K562 (cell line): ENCODE measurements at regions not wholly inside any gene's neighbourhood (a gene's known extent, or its start where the extent isn't known, plus 50 kb on each side); places are given as distances from the start of the nearest gene placed in this dataset.

Source experiments
- ATAC-seq: fragments of 200-7000 bp; cut with Tn5 transposase; 3 replicates; pipeline ENCODE4 v1.9.1; 2020; ENCODE audit warnings: moderate library complexity
- BruUV-seq: library from RNA; stranded (reverse); fragments of 400-500 nt; replicated peaks from 2 replicates; lab custom pipeline; 2021; lab: Mats Ljungman, UMichigan
- CTCF ChIA-PET: fragments of 300-600 bp; formaldehyde crosslinking; extraction: SDS; loops from one replicate; lab custom pipeline; 2021; ENCODE audit warnings: low intra/inter-chr PET ratio; lab: Yijun Ruan, JAX
- POLR2A ChIA-PET: fragments of 300-600, 350-650 bp; sonication (Branson Sonifier 250); formaldehyde crosslinking; extraction: SDS; loops from one replicate; lab custom pipeline; 2021; ENCODE audit warnings: antibody characterized with exemption, inconsistent platforms; lab: Yijun Ruan, JAX
- DNase-seq, 4 experiments: peaks; one replicate each; pipeline versions ENCODE4 v3.0.0 to v3.0.0-alpha.2; 2011 to 2018; ENCODE audit warnings: low spot score in 3 of 4, mixed read lengths in 3 of 4; ENCODE audit errors: extremely low read depth in 1 of 4
- FAIRE-seq: peaks from 2 replicates; lab custom pipeline; 2011; peaks lifted over from hg19 to GRCh38; lab: Jason Lieb, UNC
- H2AFZ ChIP-seq: 2 replicates; pipeline ENCODE4 v1.6.0; 2011; ENCODE audit warnings: low read depth, low read length, control low read depth, inconsistent platforms
- H3K27ac ChIP-seq: fragments of 200-600 bp; 3 replicates; pipeline ENCODE4 v1.8.0; 2011; ENCODE audit warnings: low read depth, mild to moderate bottlenecking, control low read depth, inconsistent platforms, low read length, moderate library complexity, mixed read lengths; ENCODE audit errors: extremely low read depth
- H3K27me3 ChIP-seq, 2 experiments: fragments of 300-600 bp in 1 of 2; 2 replicates in 1 of 2; 3 replicates in 1 of 2; pipeline versions ENCODE4 v1.6.0 to v1.8.0; 2011; ENCODE audit warnings: inconsistent platforms in 2 of 2, low read length in 2 of 2, mild to moderate bottlenecking in 1 of 2, mixed read lengths in 1 of 2, moderate library complexity in 1 of 2; ENCODE audit not compliant: control insufficient read depth in 2 of 2, insufficient read depth in 2 of 2
- H3K36me3 ChIP-seq: fragments of 300-600 bp; 3 replicates; pipeline ENCODE4 v1.8.0; 2011; ENCODE audit warnings: mild to moderate bottlenecking, low read length, inconsistent platforms; ENCODE audit not compliant: control insufficient read depth, insufficient read depth
- H3K4me1 ChIP-seq, 2 experiments: fragments of 200-600 bp in 1 of 2; replicated peaks in 1 of 2; 2 replicates in 1 of 2; 3 replicates in 1 of 2; pipeline versions ENCODE4 v1.5.1 to v1.8.0; 2011; ENCODE audit warnings: inconsistent platforms in 2 of 2, low read length in 2 of 2, mild to moderate bottlenecking in 1 of 2, mixed read lengths in 1 of 2, moderate library complexity in 1 of 2; ENCODE audit not compliant: control insufficient read depth in 2 of 2, insufficient read depth in 2 of 2
- H3K4me2 ChIP-seq: 2 replicates; pipeline ENCODE4 v1.6.1; 2011; ENCODE audit warnings: low read length, control low read depth, inconsistent platforms, mixed read lengths; ENCODE audit not compliant: insufficient read depth
- H3K4me3 ChIP-seq: fragments of 200-600 bp; sonication (generic), shearing (Covaris generic); 2 replicates; pipeline ENCODE4 v1.5.1; 2016; ENCODE audit warnings: control low read depth, inconsistent platforms
- H3K79me2 ChIP-seq: fragments of 200-600 bp; 3 replicates; pipeline ENCODE4 v1.8.0; 2011; ENCODE audit warnings: low read length, inconsistent platforms; ENCODE audit not compliant: control insufficient read depth, insufficient read depth
- H3K9ac ChIP-seq, 2 experiments: 2 replicates each; pipeline versions ENCODE4 v1.6.0 to v1.6.1; 2011; ENCODE audit warnings: low read depth in 2 of 2, low read length in 2 of 2, control low read depth in 1 of 2, inconsistent platforms in 1 of 2, mild to moderate bottlenecking in 1 of 2, mixed read lengths in 1 of 2; ENCODE audit not compliant: insufficient read depth in 1 of 2
- H3K9me1 ChIP-seq: one replicate; pipeline ENCODE4 v1.6.0; 2011; ENCODE audit warnings: inconsistent platforms, mild to moderate bottlenecking, low read length, moderate library complexity; ENCODE audit not compliant: control insufficient read depth, insufficient read depth
- H3K9me3 ChIP-seq: replicated peaks from 2 replicates; pipeline ENCODE4 v1.5.1; 2011; ENCODE audit warnings: low read depth, low read length, inconsistent platforms; ENCODE audit not compliant: control insufficient read depth, insufficient read depth
- H4K20me1 ChIP-seq: replicated peaks from 2 replicates; pipeline ENCODE4 v1.6.1; 2011; ENCODE audit warnings: low read length, inconsistent platforms, mixed read lengths; ENCODE audit not compliant: control insufficient read depth, insufficient read depth
- ELF4 ChIP-seq: fragments of 450-650 bp; formaldehyde crosslinking; IDR thresholded peaks from 2 replicates; pipeline ENCODE4 v1.4.0; 2022; ENCODE audit warnings: missing genetic modification characterization
- HSF4 ChIP-seq: fragments of 250-450 bp; sonication (Bioruptor Pico); IDR thresholded peaks from 2 replicates; pipeline ENCODE4 v2.1.2; 2022; ENCODE audit warnings: mild to moderate bottlenecking, moderate library complexity, borderline replicate concordance
- LEF1 ChIP-seq: fragments of 450-650 bp; IDR thresholded peaks from 2 replicates; pipeline ENCODE4 v1.6.1; 2016; ENCODE audit warnings: mild to moderate bottlenecking
- MTF1 ChIP-seq: fragments of 250-450 bp; sonication (Bioruptor Pico); IDR thresholded peaks from 2 replicates; pipeline ENCODE4 v1.9.0; 2021; ENCODE audit warnings: moderate library complexity, mild to moderate bottlenecking, inconsistent platforms, borderline replicate concordance
- NEUROD1 ChIP-seq: fragments of 150-350 bp; IDR thresholded peaks from 2 replicates; pipeline ENCODE4 v1.6.1; 2014; ENCODE audit warnings: borderline replicate concordance, low read length, low read depth; ENCODE audit not compliant: partially characterized antibody
- PML ChIP-seq: IDR thresholded peaks from 2 replicates; pipeline ENCODE4 v1.6.1; 2012; ENCODE audit warnings: low read length, inconsistent platforms
- POLR2G ChIP-seq: fragments of 200-400 bp; formaldehyde crosslinking; IDR thresholded peaks from 2 replicates; pipeline ENCODE4 v1.6.1; 2017; ENCODE audit warnings: low read depth, mild to moderate bottlenecking, antibody characterized with exemption, low read length, moderate library complexity
- TAL1 ChIP-seq: fragments of 450-650 bp; IDR thresholded peaks from 2 replicates; pipeline ENCODE4 v1.6.1; 2016; ENCODE audit warnings: mild to moderate bottlenecking
- ZNF324 ChIP-seq: fragments of 250-450 bp; sonication (Bioruptor Pico); IDR thresholded peaks from 2 replicates; pipeline ENCODE4 v1.4.0; 2020; ENCODE audit warnings: mild to moderate bottlenecking
- WGBS: fragments of 100-300 bp; shearing (Covaris generic); methylation state at CpG from one replicate; pipeline ENCODE4 v1.1.6; 2016; ENCODE audit warnings: low coverage, mixed read lengths; ENCODE audit not compliant: insufficient coverage; ENCODE audit errors: missing lambda C conversion rate; 5-methylcytosine and 5-hydroxymethylcytosine counted together
- in situ Hi-C: fragments of 300-500 bp; cut with MboI; formaldehyde crosslinking; loops from 4 replicates; pipeline ENCODE4 v1.15.0; 2018; ENCODE audit warnings: inconsistent platforms, mixed read lengths
- intact Hi-C: fragments of 100-400 bp; cut with micrococcal nuclease; formaldehyde crosslinking; loops from 2 replicates; pipeline ENCODE4 v1.14.2; 2022
- TF ChIP-seq, protein P1 (sequence below), 2 experiments: fragments of 150-350 bp in 1 of 2; IDR thresholded peaks; 2 replicates each; pipeline ENCODE4 v1.6.1; 2012 to 2016; ENCODE audit warnings: low read depth in 2 of 2, low read length in 2 of 2, mild to moderate bottlenecking in 1 of 2, moderate library complexity in 1 of 2

GRCh38 chr6:48512390-48512789, 401.4 kb upstream of the PTCHD4 start:
- no peaks in the 10 kb centered on the region for H3K79me2 ChIP-seq
- BruUV-seq, result no TSS peak
- CTCF ChIA-PET, result no interaction called here

DNA sequence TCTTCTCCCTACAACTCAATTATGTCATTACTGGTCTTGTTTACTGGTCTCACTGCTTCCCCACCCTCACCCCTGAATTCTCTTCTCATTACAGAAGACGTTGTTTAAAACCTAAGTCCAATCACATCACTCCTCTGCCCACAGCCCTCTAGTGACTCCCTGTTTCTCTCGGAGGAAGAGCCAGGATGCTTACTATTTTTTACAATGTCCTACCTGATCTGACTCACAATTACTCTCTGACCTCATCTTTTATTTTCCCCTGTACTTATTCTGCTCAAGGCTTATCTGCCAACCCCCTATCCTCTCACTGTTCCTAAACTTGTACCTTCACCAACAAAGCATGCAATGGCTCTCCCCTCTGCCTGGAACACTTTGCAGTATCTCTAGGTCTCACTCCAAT, 400.4 kb upstream of the PTCHD4 start:
- H3K4me3 ChIP-seq, result no peak overlapping the region
- no peaks in the 10 kb centered on the region for H3K79me2 ChIP-seq
- ChIA-PET CTCF (no interaction called here), POLR2A (no interaction called here)
- WGBS, result 0% methylated on average over 2 of the region's 2 CpGs
- DNase-seq (no peak), ATAC-seq (no peak), FAIRE-seq (no peak)
- H3K4me2 ChIP-seq, result no peak overlapping the region
- no peak overlapping the region for H3K9ac ChIP-seq
- no peaks in the 10 kb centered on the region for H3K36me3 ChIP-seq
- no peak overlapping the region for H3K27ac ChIP-seq
- in situ Hi-C loops, result no loop called here
- no TSS peak for BruUV-seq
- TF ChIP-seq PML, result no peak
- no peak for TF ChIP-seq POLR2G
- no peak for TF ChIP-seq NEUROD1
- TF ChIP-seq, protein P1, sequence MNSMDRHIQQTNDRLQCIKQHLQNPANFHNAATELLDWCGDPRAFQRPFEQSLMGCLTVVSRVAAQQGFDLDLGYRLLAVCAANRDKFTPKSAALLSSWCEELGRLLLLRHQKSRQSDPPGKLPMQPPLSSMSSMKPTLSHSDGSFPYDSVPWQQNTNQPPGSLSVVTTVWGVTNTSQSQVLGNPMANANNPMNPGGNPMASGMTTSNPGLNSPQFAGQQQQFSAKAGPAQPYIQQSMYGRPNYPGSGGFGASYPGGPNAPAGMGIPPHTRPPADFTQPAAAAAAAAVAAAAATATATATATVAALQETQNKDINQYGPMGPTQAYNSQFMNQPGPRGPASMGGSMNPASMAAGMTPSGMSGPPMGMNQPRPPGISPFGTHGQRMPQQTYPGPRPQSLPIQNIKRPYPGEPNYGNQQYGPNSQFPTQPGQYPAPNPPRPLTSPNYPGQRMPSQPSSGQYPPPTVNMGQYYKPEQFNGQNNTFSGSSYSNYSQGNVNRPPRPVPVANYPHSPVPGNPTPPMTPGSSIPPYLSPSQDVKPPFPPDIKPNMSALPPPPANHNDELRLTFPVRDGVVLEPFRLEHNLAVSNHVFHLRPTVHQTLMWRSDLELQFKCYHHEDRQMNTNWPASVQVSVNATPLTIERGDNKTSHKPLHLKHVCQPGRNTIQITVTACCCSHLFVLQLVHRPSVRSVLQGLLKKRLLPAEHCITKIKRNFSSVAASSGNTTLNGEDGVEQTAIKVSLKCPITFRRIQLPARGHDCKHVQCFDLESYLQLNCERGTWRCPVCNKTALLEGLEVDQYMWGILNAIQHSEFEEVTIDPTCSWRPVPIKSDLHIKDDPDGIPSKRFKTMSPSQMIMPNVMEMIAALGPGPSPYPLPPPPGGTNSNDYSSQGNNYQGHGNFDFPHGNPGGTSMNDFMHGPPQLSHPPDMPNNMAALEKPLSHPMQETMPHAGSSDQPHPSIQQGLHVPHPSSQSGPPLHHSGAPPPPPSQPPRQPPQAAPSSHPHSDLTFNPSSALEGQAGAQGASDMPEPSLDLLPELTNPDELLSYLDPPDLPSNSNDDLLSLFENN (IDR thresholded peaks at IDR 0.05; ENCODE audit: low read depth in 2 of 2, low read length in 2 of 2), result no peak
- TF ChIP-seq ELF4 (CRISPR knock-in tag), result no peak
- TF ChIP-seq LEF1, result no peak
- no peaks in the 10 kb centered on the region for H3K27me3 ChIP-seq
- H3K4me1 ChIP-seq, result no peaks in the 10 kb centered on the region
- no peaks in the 10 kb centered on the region for H4K20me1 ChIP-seq
- intact Hi-C loops, result no loop called here
- no peaks in the 10 kb centered on the region for H3K9me3 ChIP-seq
- no peak overlapping the region for H2AFZ ChIP-seq
- no peaks in the 10 kb centered on the region for H3K9me1 ChIP-seq

More at GRCh38 chr6:48512390-48512789, 401.4 kb upstream of the PTCHD4 start:
- TF ChIP-seq HSF4 (CRISPR knock-in tag), result no peak
- no peak for TF ChIP-seq MTF1
- TF ChIP-seq TAL1, result no peak
- TF ChIP-seq ZNF324 (CRISPR knock-in tag), result no peak
- no peaks in the 10 kb centered on the region for H3K9me1 ChIP-seq
- intact Hi-C loops (no loop called here), in situ Hi-C loops (no loop called here)
- no peaks in the 10 kb centered on the region for H3K36me3 ChIP-seq
- H4K20me1 ChIP-seq, result no peaks in the 10 kb centered on the region
- no peaks in the 10 kb centered on the region for H3K27me3 ChIP-seq
- POLR2A ChIA-PET, result no interaction called here
- no peak overlapping the region for H3K9ac ChIP-seq
- no peaks in the 10 kb centered on the region for H3K4me1 ChIP-seq
- no peak overlapping the region for H3K4me2 ChIP-seq
- FAIRE-seq, result no peak
- no peak overlapping the region for H2AFZ ChIP-seq
- no peak for ATAC-seq
- H3K9me3 ChIP-seq, result no peaks in the 10 kb centered on the region
- no peak overlapping the region for H3K27ac ChIP-seq
- DNase-seq, result no peak
- H3K4me3 ChIP-seq, result no peak overlapping the region
